CD14-positive monocyte (primary cell): ENCODE measurements at regions not wholly inside any gene's neighbourhood (a gene's known extent, or its start where the extent isn't known, plus 50 kb on each side); places are given as distances from the start of the nearest gene placed in this dataset.

ENCODE experiments used
- DNase-seq, 3 donors: peaks; one replicate each; pipeline ENCODE4 v3.0.0-alpha.2; 2011 to 2022
- H2AFZ ChIP-seq: 2 replicates; pipeline ENCODE4 v1.6.0; 2012; ENCODE audit warnings: mild to moderate bottlenecking, low read depth, low read length, inconsistent platforms; ENCODE audit not compliant: insufficient read depth, poor library complexity, severe bottlenecking
- H3K27ac ChIP-seq, 2 donors: 1 replicate in 1 of 2; 2 replicates in 1 of 2; pipeline ENCODE4 v1.5.1; 2012 to 2013; ENCODE audit warnings: low read length in 2 of 2, control low read depth in 1 of 2, inconsistent platforms in 1 of 2, low read depth in 1 of 2, mild to moderate bottlenecking in 1 of 2
- H3K27me3 ChIP-seq, 2 donors: one replicate each; pipeline versions ENCODE4 v1.6.0 to v1.6.1; 2011 to 2013; ENCODE audit warnings: low read length in 2 of 2; ENCODE audit not compliant: control insufficient read depth in 2 of 2, insufficient read depth in 2 of 2
- H3K36me3 ChIP-seq, 2 donors: replicated peaks in 1 of 2; 1 replicate in 1 of 2; 2 replicates in 1 of 2; pipeline versions ENCODE4 v1.5.1 to v1.6.1; 2012 to 2013; ENCODE audit warnings: low read length in 2 of 2, control low read depth in 1 of 2, inconsistent platforms in 1 of 2, mild to moderate bottlenecking in 1 of 2; ENCODE audit not compliant: insufficient read depth in 2 of 2, control insufficient read depth in 1 of 2
- H3K4me1 ChIP-seq, 2 donors: 1 replicate in 1 of 2; 2 replicates in 1 of 2; pipeline versions ENCODE4 v1.5.1 to v1.6.1; 2012 to 2013; ENCODE audit warnings: low read length in 2 of 2, control low read depth in 1 of 2, inconsistent platforms in 1 of 2, mild to moderate bottlenecking in 1 of 2, moderate library complexity in 1 of 2; ENCODE audit not compliant: insufficient read depth in 2 of 2, control insufficient read depth in 1 of 2
- H3K4me2 ChIP-seq: replicated peaks from 2 replicates; pipeline ENCODE3; 2012; ENCODE audit warnings: low read length, moderate library complexity, mild to moderate bottlenecking; ENCODE audit not compliant: poor library complexity, severe bottlenecking; ENCODE audit errors: extremely low read depth
- H3K4me3 ChIP-seq, 3 experiments: fragments of 200-600 bp in 1 of 3; sonication (generic) in 1 of 3; replicated peaks in 1 of 3; 1 replicate in 2 of 3; 2 replicates in 1 of 3; pipeline ENCODE4 v1.5.1; 2011 to 2013; ENCODE audit warnings: low read length in 3 of 3, mild to moderate bottlenecking in 3 of 3, control low read depth in 2 of 3, low read depth in 2 of 3, inconsistent platforms in 1 of 3, moderate library complexity in 1 of 3
- H3K79me2 ChIP-seq: 2 replicates; pipeline ENCODE4 v1.6.0; 2012; ENCODE audit warnings: mild to moderate bottlenecking, control low read depth, inconsistent platforms, low read length, moderate library complexity; ENCODE audit not compliant: insufficient read depth
- H3K9ac ChIP-seq: 2 replicates; pipeline ENCODE4 v1.6.0; 2017; ENCODE audit warnings: low read length, mild to moderate bottlenecking; ENCODE audit not compliant: insufficient read depth, poor library complexity, severe bottlenecking
- H3K9me3 ChIP-seq, 2 donors: replicated peaks in 1 of 2; 1 replicate in 1 of 2; 2 replicates in 1 of 2; pipeline versions ENCODE4 v1.5.1 to v1.6.1; 2012 to 2013; ENCODE audit warnings: low read length in 2 of 2, control low read depth in 1 of 2; ENCODE audit not compliant: control insufficient read depth in 1 of 2, insufficient read depth in 1 of 2
- H4K20me1 ChIP-seq: 2 replicates; pipeline ENCODE4 v1.6.0; 2012; ENCODE audit warnings: mild to moderate bottlenecking, low read length, control low read depth, moderate library complexity; ENCODE audit not compliant: insufficient read depth
- H3K27ac Mint-ChIP-seq, 7 donors: one replicate each; pipeline ENCODE4 v1.8.0; 2020; ENCODE audit warnings: mild to moderate bottlenecking in 7 of 7, mixed read lengths in 7 of 7, moderate library complexity in 6 of 7, inconsistent platforms in 2 of 7
- H3K27me3 Mint-ChIP-seq, 3 donors: one replicate each; pipeline ENCODE4 v1.8.0; 2021 to 2022; ENCODE audit warnings: low read depth in 3 of 3, mild to moderate bottlenecking in 3 of 3, mixed read lengths in 3 of 3, moderate library complexity in 3 of 3, inconsistent platforms in 1 of 3
- H3K36me3 Mint-ChIP-seq, 2 donors: one replicate each; pipeline ENCODE4 v1.8.0; 2020; ENCODE audit warnings: mixed read lengths in 2 of 2, inconsistent platforms in 1 of 2, mild to moderate bottlenecking in 1 of 2
- H3K4me1 Mint-ChIP-seq: one replicate; pipeline ENCODE4 v1.8.0; 2020; ENCODE audit warnings: mild to moderate bottlenecking, mixed read lengths
- H3K4me3 Mint-ChIP-seq, 2 donors: one replicate each; pipeline ENCODE4 v1.8.0; 2020; ENCODE audit warnings: mild to moderate bottlenecking in 2 of 2, mixed read lengths in 2 of 2, moderate library complexity in 1 of 2
- H3K9me3 Mint-ChIP-seq, 7 donors: one replicate each; pipeline ENCODE4 v1.8.0; 2020 to 2022; ENCODE audit warnings: mixed read lengths in 7 of 7, mild to moderate bottlenecking in 6 of 7, moderate library complexity in 6 of 7, inconsistent platforms in 2 of 7
- CTCF ChIP-seq: fragments of 200-600 bp; IDR thresholded peaks from one replicate; pipeline ENCODE4 v1.8.0; 2022; ENCODE audit warnings: antibody characterized with exemption, mild to moderate bottlenecking
- WGBS: methylation state at CpG from one replicate; pipeline ENCODE4 v1.1.5; 2013; ENCODE audit warnings: missing lambda C conversion rate; ENCODE audit not compliant: insufficient coverage; 5-methylcytosine and 5-hydroxymethylcytosine counted together
- intact Hi-C, 2 donors: fragments of 100-400 bp; cut with micrococcal nuclease; formaldehyde crosslinking; loops; one replicate each; pipeline versions ENCODE4 v1.15.0 to v1.15.1; 2023

- intact Hi-C loops = no loop called here
- Histone ChIP-seq H3K4me1 (peaks cover 0 to 7% of the 10 kb centered on the region in 2 donors), H3K4me2 (no peak overlapping the region), H3K27me3 (no peaks in the 10 kb centered on the region), H3K79me2 (no peaks in the 10 kb centered on the region), H3K4me3 (no peak overlapping the region), H2AFZ (no peak overlapping the region), H3K9ac (no peak overlapping the region), H4K20me1 (no peaks in the 10 kb centered on the region), H3K9me3 (peaks cover 5 to 6% of the 10 kb centered on the region in 2 donors), H3K36me3 (no peaks in the 10 kb centered on the region), H3K27ac (no peak overlapping the region)
- no peak overlapping the region for H3K4me3 Mint-ChIP-seq
- no peak overlapping the region for H3K27ac Mint-ChIP-seq
- H3K4me1 Mint-ChIP-seq = peaks cover 5% of the 10 kb centered on the region
- peaks cover 3 to 6% (median 4%) of the 10 kb centered on the region in 3 donors for H3K27me3 Mint-ChIP-seq
- no peaks in the 10 kb centered on the region for H3K36me3 Mint-ChIP-seq
- DNase-seq = no peak
- TF ChIP-seq CTCF = no peak
- WGBS = no CpG with 5 or more reads among the region's 3 CpGs
- peaks cover 7 to 20% (median 14%) of the 10 kb centered on the region in 7 donors for H3K9me3 Mint-ChIP-seq
Observed at GRCh38 chr6:16914184-16914583, 152.9 kb upstream of the ATXN1 start.

GRCh38 chr6:16912756-16913155 is 151.5 kb upstream of the ATXN1 start:
- Mint-ChIP-seq H3K27ac (peak overlapping the region in 1 of 7 donors; percentile 72), H3K4me3 (no peak overlapping the region), H3K4me1 (peaks cover 5% of the 10 kb centered on the region), H3K9me3 (peaks cover 7 to 20% (median 14%) of the 10 kb centered on the region in 7 donors), H3K36me3 (no peaks in the 10 kb centered on the region), H3K27me3 (peaks cover 0 to 4% (median 3%) of the 10 kb centered on the region in 3 donors)
- intact Hi-C loops = no loop called here
- H3K9ac ChIP-seq = no peak overlapping the region
- H3K4me1 ChIP-seq = peaks cover 0 to 7% of the 10 kb centered on the region in 2 donors
- H3K27me3 ChIP-seq = no peaks in the 10 kb centered on the region
- TF ChIP-seq CTCF = no peak
- H3K9me3 ChIP-seq = peaks cover 5 to 6% of the 10 kb centered on the region in 2 donors
- no peaks in the 10 kb centered on the region for H3K79me2 ChIP-seq
- H2AFZ ChIP-seq = no peak overlapping the region
- H4K20me1 ChIP-seq = no peaks in the 10 kb centered on the region
- no peak overlapping the region for H3K27ac ChIP-seq
- no peaks in the 10 kb centered on the region for H3K36me3 ChIP-seq
- H3K4me3 ChIP-seq = no peak overlapping the region
- H3K4me2 ChIP-seq = no peak overlapping the region
- DNase-seq = no peak
